ENCODE measurements at regions not wholly inside any gene's neighbourhood (a gene's known extent, or its start where the extent isn't known, plus 50 kb on each side); places are given as distances from the start of the nearest gene placed in this dataset.
A peak's percentile ranks its signal among the peaks of the same experiment; 100 is the strongest.

DNA sequence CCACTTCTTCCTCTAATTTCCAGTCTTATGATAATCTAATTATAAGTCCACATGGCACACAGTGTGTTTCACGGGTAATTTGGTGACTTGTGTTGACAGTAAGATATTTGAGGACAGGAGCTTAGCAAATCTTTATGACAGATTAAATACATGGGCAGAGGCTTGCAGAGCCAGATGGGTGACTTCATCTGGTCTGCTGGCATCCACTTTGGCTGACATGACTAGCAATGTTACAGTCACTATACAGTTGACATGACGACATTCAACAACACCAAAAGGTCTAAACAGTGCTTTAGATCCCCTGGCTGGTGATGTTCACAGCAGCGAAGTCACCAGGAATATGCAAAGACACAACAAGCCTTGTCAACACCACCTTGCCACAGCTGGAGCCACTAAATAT, 147.2 kb downstream of the ETS2 start:
- DNase-seq = no peak

DNA sequence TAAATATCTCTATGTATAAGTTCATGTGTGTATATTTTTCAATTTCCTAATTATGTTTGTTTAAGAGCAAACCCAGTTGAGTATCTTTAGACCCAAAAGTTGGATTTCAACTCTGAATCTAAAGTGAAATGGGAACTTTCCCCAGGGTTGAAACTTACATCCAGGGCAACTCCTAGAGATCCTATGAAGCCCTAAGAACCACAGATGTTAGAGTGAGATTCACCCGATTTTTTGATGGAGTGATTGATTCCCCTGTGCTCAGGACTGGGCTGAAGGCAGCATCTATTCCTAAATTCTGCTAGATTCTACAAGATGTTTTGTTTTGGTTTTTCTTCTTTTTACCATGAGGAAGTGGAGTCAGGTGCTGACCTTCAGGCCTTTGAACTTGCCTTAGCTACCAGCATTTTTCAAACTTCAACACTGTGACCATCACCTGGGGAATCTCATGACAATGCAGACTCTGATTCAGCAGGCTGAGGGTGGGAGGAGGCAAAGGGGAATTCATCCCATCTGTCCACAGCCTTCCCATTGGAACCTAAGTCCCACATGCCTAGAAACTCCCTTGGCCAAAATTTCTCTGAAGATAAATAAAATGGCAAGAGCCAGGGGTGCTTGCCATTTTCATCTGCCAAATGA, 145.5 kb downstream of the ETS2 start:
- no peak for DNase-seq

GRCh38 chr21:38950435-38951094, 144.8 kb downstream of the ETS2 start:
- DNase-seq = no peak

DNA sequence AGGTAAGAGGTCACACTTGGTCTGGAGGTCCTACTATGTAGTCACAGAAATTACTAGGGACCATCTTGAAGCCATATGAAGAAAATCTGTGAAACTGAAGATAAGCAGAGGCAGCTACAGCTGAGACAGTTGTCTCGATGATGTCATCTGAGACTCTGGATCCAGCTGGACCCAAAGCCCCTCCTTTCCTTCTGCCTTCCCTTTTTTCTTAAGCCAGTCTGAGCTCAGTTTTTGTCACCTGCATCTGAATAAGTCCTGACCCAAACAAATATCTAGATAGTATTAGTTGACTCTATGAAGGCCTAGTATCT, 143.3 kb downstream of the ETS2 start:
- DNase-seq = no peak

DNA sequence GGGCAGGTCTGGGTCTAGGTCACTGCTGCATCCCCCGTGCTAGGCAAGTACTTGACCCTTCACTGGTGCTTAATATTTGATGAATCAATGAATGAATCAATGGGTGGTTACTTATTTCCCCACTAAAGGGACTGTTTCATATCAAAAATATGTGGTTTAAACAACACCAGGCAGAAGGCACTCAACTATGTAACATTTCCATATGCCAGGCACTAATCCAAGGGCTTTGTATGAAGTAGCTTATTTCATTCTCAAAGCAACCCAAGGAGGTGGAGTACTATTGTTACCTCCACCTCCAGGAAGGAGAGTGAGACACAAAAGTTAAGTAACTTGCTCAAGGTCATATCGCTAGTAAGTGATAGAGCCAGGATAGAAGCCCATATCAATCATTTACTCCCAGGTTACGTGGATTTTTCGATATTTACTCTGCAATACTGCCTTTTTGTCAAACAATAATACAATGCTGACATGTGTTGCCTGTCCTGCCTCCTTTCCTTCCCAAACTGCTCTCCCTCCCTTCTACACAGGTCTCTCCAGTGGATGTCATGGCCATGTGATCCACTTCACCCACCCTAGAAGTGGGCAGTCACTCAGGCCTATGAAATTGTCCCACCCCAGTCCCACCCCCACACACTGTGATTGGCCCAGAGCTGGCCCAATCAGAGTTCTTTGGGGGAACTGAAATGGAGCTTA, 142.8 kb downstream of the ETS2 start:
- no peak for DNase-seq

GRCh38 chr21:38945545-38946245, 140.0 kb downstream of the ETS2 start:
- no peak for DNase-seq

- no peak for DNase-seq
Observed at GRCh38 chr21:38944903-38945302, 139.2 kb downstream of the ETS2 start.

- DNase-seq = no peak
Observed at GRCh38 chr21:38944402-38944801, 138.7 kb downstream of the ETS2 start.

- no peak for DNase-seq
Observed at GRCh38 chr21:38942748-38943211, 137.1 kb downstream of the ETS2 start.

GRCh38 chr21:38938769-38939168, 133.0 kb downstream of the ETS2 start:
- no peak for DNase-seq

DNA sequence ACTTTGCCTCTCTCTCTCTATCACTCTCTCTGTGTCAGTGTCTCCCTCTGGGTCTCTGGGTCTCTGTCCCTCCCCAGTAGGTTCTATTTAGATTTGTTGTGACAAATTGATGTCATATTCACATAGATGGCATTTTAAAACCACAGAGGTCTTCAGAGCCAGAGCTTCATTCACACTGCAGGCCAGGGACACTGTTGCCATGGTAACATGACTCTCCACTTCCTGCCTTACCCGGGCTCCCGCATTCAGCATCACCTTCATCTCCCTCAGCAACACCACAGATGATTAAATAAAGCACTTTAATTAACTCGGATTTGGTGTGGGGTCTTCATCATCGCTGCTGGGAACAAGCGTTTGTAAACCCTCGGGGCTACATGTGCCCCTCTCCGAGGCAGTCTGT, 132.6 kb downstream of the ETS2 start:
- DNase-seq = no peak

- DNase-seq = no peak
Observed at GRCh38 chr21:38937844-38938243, 132.1 kb downstream of the ETS2 start.

DNA sequence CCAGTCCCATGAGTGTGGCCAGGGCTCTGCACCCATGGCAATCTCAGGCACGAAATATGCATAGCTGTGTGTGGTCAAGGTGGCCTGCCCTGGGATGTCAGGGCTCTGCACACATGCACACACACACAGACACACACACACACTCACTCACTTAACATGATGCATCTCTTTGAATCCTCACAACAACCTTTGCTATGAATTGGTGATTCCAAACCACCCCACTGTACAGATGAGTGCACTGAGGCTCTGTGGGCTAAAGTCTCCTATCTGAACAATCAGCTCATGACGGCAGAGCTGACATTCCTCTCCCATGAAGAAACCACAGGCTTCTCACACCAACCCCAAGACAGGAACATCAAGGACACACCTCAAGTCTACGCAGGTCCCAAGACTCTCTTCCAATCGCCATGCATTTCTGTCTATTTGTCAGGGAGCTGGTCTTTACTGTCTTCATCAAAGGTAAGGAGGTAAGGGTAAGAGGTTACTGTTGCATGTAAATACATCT, 131.6 kb downstream of the ETS2 start:
- DNase-seq = no peak

GRCh38 chr21:38936240-38936639, 130.5 kb downstream of the ETS2 start:
- no peak for DNase-seq

- no peak for DNase-seq
Observed at GRCh38 chr21:38933731-38934130, 128.0 kb downstream of the ETS2 start.

- no peak for DNase-seq
Observed at GRCh38 chr21:38931291-38931690, 125.6 kb downstream of the ETS2 start.

GRCh38 chr21:38930853-38931252, 125.1 kb downstream of the ETS2 start:
- DNase-seq = no peak

DNA sequence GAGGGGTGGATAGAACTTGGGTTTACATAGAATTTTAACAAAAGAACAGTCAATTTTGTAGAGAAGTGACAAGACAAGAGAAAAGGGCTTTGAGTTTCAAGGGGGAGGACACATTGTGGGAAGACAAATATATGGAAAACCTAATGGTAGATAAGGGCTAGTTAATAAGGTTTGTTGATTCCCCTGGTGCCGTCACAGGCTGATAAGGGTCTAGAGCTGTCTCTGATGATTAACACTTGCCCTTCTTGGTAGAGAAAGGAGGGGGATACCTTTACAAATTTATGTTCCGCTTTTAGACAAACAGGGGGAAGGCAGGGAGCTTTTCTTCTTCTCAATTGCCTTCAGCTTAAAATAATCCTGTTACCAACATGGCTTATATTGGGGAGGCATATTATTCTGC, 124.3 kb downstream of the ETS2 start:
- DNase-seq = no peak

- DNase-seq = no peak
Observed at GRCh38 chr21:38929652-38930051, 123.9 kb downstream of the ETS2 start.

- DNase-seq = no peak
Observed at GRCh38 chr21:38929142-38929541, 123.4 kb downstream of the ETS2 start.

- DNase-seq = no peak
Observed at GRCh38 chr21:38927776-38928175, 122.0 kb downstream of the ETS2 start.

DNA sequence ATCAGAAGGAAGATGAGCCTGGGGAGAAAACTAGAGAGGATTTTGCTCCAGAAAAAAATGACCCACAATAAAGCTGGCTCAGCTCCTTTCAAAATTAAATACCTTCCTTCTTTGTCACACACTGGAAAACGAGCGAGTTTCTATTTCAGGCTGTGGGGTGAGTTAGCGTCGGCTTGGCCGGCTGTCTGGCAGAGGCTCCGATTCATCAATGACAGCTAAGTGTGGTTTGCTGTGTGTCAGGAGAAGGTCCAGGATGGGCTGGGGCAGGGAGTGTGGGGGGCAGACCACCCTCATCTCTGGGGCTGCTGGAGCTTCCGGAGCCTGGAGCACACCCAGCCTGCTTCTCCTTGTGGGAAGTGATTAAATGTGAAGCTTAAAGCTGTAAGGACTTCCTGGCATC, 120.2 kb downstream of the ETS2 start:
- DNase-seq = peak; percentile 90

- no peak for DNase-seq
Observed at GRCh38 chr21:38925478-38925877, 119.7 kb downstream of the ETS2 start.

- DNase-seq = no peak
Observed at GRCh38 chr21:38924954-38925353, 119.2 kb downstream of the ETS2 start.
